Panc1 (cell line): ENCODE measurements at regions not wholly inside any gene's neighbourhood (a gene's known extent, or its start where the extent isn't known, plus 50 kb on each side); places are given as distances from the start of the nearest gene placed in this dataset.

Source experiments
- POLR2AphosphoS5 ChIP-seq: IDR thresholded peaks from 2 replicates; pipeline ENCODE4 v1.6.1; 2012; ENCODE audit warnings: mild to moderate bottlenecking, low read depth, low read length, moderate library complexity
- SIN3A ChIP-seq: IDR thresholded peaks from 2 replicates; pipeline ENCODE4 v1.6.1; 2012; ENCODE audit warnings: low read depth, mild to moderate bottlenecking, low read length, moderate library complexity, borderline replicate concordance; ENCODE audit not compliant: insufficient read depth
- TF ChIP-seq, protein P1 (sequence below): fragments of 450-650 bp; IDR thresholded peaks from 2 replicates; pipeline ENCODE4 v1.5.1; 2017; ENCODE audit warnings: mild to moderate bottlenecking
- TF ChIP-seq, protein P2 (sequence below), 2 experiments: IDR thresholded peaks; 2 replicates each; pipeline ENCODE4 v1.6.1; 2011 to 2012; ENCODE audit warnings: low read depth in 2 of 2, control low read depth in 1 of 2, low read length in 1 of 2, mild to moderate bottlenecking in 1 of 2, moderate library complexity in 1 of 2; ENCODE audit not compliant: insufficient read depth in 1 of 2

DNA sequence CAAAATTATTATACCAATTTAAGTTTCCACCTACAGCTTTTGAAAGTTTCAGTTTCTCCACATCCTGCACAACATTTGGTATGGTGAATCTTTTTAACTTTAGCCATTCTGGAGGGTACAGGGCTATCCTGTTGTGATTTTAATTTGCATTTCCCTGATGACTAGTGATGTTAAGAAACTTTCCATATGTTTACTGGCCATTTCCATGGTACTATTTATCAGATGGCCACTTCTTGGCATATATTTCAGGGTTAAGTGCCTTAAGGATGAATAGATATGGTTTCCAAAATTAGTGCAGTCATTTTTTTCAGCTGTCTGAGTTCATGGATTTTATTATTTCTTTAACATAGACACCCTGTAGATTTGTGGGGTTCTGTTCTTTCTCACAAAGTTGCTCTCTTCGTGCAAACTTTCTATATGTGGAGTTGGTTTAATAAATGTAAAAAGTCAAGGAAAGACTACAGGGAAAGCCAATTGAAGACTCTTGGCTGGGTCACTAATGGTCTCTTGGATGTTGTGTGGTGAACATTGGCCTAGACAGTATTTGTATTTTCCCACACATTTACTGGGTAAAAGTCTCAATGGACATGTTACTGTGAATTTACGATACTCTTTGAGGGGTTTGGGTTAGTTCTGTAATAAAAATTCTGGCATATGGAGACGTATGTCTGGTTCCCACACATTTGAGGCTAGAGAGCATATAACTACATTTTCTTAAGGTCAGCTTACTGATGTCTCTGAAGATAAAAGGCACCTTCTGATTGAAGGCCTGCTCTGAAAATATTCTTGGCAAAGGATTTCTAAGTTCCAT, 147.5 kb upstream of the PDZRN3 start:
- TF ChIP-seq SIN3A (no peak), POLR2AphosphoS5 (no peak)
- TF ChIP-seq, protein P1, sequence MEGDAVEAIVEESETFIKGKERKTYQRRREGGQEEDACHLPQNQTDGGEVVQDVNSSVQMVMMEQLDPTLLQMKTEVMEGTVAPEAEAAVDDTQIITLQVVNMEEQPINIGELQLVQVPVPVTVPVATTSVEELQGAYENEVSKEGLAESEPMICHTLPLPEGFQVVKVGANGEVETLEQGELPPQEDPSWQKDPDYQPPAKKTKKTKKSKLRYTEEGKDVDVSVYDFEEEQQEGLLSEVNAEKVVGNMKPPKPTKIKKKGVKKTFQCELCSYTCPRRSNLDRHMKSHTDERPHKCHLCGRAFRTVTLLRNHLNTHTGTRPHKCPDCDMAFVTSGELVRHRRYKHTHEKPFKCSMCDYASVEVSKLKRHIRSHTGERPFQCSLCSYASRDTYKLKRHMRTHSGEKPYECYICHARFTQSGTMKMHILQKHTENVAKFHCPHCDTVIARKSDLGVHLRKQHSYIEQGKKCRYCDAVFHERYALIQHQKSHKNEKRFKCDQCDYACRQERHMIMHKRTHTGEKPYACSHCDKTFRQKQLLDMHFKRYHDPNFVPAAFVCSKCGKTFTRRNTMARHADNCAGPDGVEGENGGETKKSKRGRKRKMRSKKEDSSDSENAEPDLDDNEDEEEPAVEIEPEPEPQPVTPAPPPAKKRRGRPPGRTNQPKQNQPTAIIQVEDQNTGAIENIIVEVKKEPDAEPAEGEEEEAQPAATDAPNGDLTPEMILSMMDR: no peak
- TF ChIP-seq, protein P2, sequence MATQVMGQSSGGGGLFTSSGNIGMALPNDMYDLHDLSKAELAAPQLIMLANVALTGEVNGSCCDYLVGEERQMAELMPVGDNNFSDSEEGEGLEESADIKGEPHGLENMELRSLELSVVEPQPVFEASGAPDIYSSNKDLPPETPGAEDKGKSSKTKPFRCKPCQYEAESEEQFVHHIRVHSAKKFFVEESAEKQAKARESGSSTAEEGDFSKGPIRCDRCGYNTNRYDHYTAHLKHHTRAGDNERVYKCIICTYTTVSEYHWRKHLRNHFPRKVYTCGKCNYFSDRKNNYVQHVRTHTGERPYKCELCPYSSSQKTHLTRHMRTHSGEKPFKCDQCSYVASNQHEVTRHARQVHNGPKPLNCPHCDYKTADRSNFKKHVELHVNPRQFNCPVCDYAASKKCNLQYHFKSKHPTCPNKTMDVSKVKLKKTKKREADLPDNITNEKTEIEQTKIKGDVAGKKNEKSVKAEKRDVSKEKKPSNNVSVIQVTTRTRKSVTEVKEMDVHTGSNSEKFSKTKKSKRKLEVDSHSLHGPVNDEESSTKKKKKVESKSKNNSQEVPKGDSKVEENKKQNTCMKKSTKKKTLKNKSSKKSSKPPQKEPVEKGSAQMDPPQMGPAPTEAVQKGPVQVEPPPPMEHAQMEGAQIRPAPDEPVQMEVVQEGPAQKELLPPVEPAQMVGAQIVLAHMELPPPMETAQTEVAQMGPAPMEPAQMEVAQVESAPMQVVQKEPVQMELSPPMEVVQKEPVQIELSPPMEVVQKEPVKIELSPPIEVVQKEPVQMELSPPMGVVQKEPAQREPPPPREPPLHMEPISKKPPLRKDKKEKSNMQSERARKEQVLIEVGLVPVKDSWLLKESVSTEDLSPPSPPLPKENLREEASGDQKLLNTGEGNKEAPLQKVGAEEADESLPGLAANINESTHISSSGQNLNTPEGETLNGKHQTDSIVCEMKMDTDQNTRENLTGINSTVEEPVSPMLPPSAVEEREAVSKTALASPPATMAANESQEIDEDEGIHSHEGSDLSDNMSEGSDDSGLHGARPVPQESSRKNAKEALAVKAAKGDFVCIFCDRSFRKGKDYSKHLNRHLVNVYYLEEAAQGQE (IDR thresholded peaks at IDR 0.05; ENCODE audit: insufficient read depth in 1 of 2, low read depth in 2 of 2, low read length in 1 of 2): no peak
